HUES48 (cell line): ENCODE measurements at regions not wholly inside any gene's neighbourhood (a gene's known extent, or its start where the extent isn't known, plus 50 kb on each side); places are given as distances from the start of the nearest gene placed in this dataset.

Experiments used
- H3K27ac ChIP-seq: one replicate; pipeline ENCODE4 v1.7.0; 2013; ENCODE audit warnings: low read depth, low read length, inconsistent platforms
- H3K27me3 ChIP-seq: 2 replicates; pipeline ENCODE4 v1.6.1; 2013; ENCODE audit warnings: mild to moderate bottlenecking, low read length; ENCODE audit not compliant: control insufficient read depth, insufficient read depth
- H3K36me3 ChIP-seq: 2 replicates; pipeline ENCODE4 v1.6.1; 2013; ENCODE audit warnings: low read length; ENCODE audit not compliant: control insufficient read depth, insufficient read depth
- H3K4me1 ChIP-seq: 2 replicates; pipeline ENCODE4 v1.6.1; 2013; ENCODE audit warnings: mild to moderate bottlenecking, low read length; ENCODE audit not compliant: control insufficient read depth, insufficient read depth
- H3K4me3 ChIP-seq: 2 replicates; pipeline ENCODE4 v1.5.1; 2013; ENCODE audit warnings: mild to moderate bottlenecking, low read depth, low read length
- H3K9ac ChIP-seq: 2 replicates; pipeline ENCODE4 v1.6.1; 2013; ENCODE audit warnings: mild to moderate bottlenecking, low read depth, low read length, moderate library complexity
- H3K9me3 ChIP-seq: 2 replicates; pipeline ENCODE4 v1.6.1; 2013; ENCODE audit warnings: low read length; ENCODE audit not compliant: control insufficient read depth, insufficient read depth

- Histone ChIP-seq H3K4me3 (no peak overlapping the region), H3K4me1 (no peaks in the 10 kb centered on the region), H3K36me3 (no peaks in the 10 kb centered on the region), H3K9me3 (no peaks in the 10 kb centered on the region), H3K27me3 (no peaks in the 10 kb centered on the region), H3K9ac (no peak overlapping the region), H3K27ac (no peak overlapping the region)
Measured at GRCh38 chr4:108236264-108236663, 67.5 kb upstream of the LEF1 start.

- Histone ChIP-seq H3K9me3 (no peaks in the 10 kb centered on the region), H3K27me3 (no peaks in the 10 kb centered on the region; the same call in 1 of the 2 replicates), H3K36me3 (no peaks in the 10 kb centered on the region), H3K9ac (no peak overlapping the region), H3K27ac (no peak overlapping the region), H3K4me1 (no peaks in the 10 kb centered on the region), H3K4me3 (no peak overlapping the region)
Measured at GRCh38 chr4:108227923-108228322, 59.2 kb upstream of the LEF1 start.

GRCh38 chr4:108224611-108225053 lies 55.9 kb upstream of the LEF1 start:
- no peak overlapping the region for H3K9ac ChIP-seq
- H3K27ac ChIP-seq = no peak overlapping the region
- H3K36me3 ChIP-seq = no peaks in the 10 kb centered on the region
- H3K27me3 ChIP-seq = no peaks in the 10 kb centered on the region; the same call in 1 of the 2 replicates
- no peaks in the 10 kb centered on the region for H3K9me3 ChIP-seq
- no peak overlapping the region for H3K4me3 ChIP-seq
- no peaks in the 10 kb centered on the region for H3K4me1 ChIP-seq

GRCh38 chr4:108223313-108223712 lies 54.6 kb upstream of the LEF1 start:
- Histone ChIP-seq H3K27ac (no peak overlapping the region), H3K36me3 (no peaks in the 10 kb centered on the region), H3K9ac (no peak overlapping the region), H3K9me3 (no peaks in the 10 kb centered on the region), H3K4me3 (no peak overlapping the region), H3K27me3 (no peaks in the 10 kb centered on the region; the same call in 1 of the 2 replicates), H3K4me1 (no peaks in the 10 kb centered on the region)

GRCh38 chr4:108219998-108220397 lies 51.3 kb upstream of the LEF1 start:
- no peaks in the 10 kb centered on the region; the same call in 1 of the 2 replicates for H3K27me3 ChIP-seq
- H3K4me3 ChIP-seq = no peak overlapping the region
- no peaks in the 10 kb centered on the region for H3K4me1 ChIP-seq
- no peak overlapping the region for H3K27ac ChIP-seq
- no peak overlapping the region for H3K9ac ChIP-seq
- no peaks in the 10 kb centered on the region for H3K9me3 ChIP-seq
- H3K36me3 ChIP-seq = no peaks in the 10 kb centered on the region
